ENCODE measurements at regions not wholly inside any gene's neighbourhood (a gene's known extent, or its start where the extent isn't known, plus 50 kb on each side); places are given as distances from the start of the nearest gene placed in this dataset.

- no peak for DNase-seq (ENCODE audit: low spot score)
Measured at GRCh38 chr5:175242207-175242606, 201.8 kb downstream of the DRD1 start.

GRCh38 chr5:175238326-175238725, 205.7 kb downstream of the DRD1 start:
- no peak for DNase-seq (ENCODE audit: low spot score)

- DNase-seq (ENCODE audit: low spot score) = no peak
Measured at GRCh38 chr5:175236176-175236575, 207.8 kb downstream of the DRD1 start.

GRCh38 chr5:175235251-175235960, 208.6 kb downstream of the DRD1 start:
- DNase-seq (ENCODE audit: low spot score) = no peak

GRCh38 chr5:175230299-175230698, 213.7 kb downstream of the DRD1 start:
- no peak for DNase-seq (ENCODE audit: low spot score)

- DNase-seq (ENCODE audit: low spot score) = no peak
Measured at GRCh38 chr5:175226506-175226905, 217.5 kb downstream of the DRD1 start.

- no peak for DNase-seq (ENCODE audit: low spot score)
Measured at GRCh38 chr5:175223291-175223690, 220.7 kb downstream of the DRD1 start.

GRCh38 chr5:175222621-175223020, 221.4 kb downstream of the DRD1 start:
- no peak for DNase-seq (ENCODE audit: low spot score)

- DNase-seq (ENCODE audit: low spot score) = no peak
Measured at GRCh38 chr5:175220549-175220948, 223.4 kb downstream of the DRD1 start.

- no peak for DNase-seq (ENCODE audit: low spot score)
Measured at GRCh38 chr5:175219366-175219765, 224.6 kb downstream of the DRD1 start.

- DNase-seq (ENCODE audit: low spot score) = no peak
Measured at GRCh38 chr5:175216991-175217390, 227.0 kb downstream of the DRD1 start.

GRCh38 chr5:175215906-175216305, 228.1 kb downstream of the DRD1 start:
- DNase-seq (ENCODE audit: low spot score) = no peak

GRCh38 chr5:175214152-175214551, 229.8 kb downstream of the DRD1 start:
- DNase-seq (ENCODE audit: low spot score) = no peak

- no peak for DNase-seq (ENCODE audit: low spot score)
Measured at GRCh38 chr5:175211956-175212756, 231.8 kb downstream of the DRD1 start.

GRCh38 chr5:175207321-175208040, 236.5 kb downstream of the DRD1 start:
- no peak for DNase-seq (ENCODE audit: low spot score)

GRCh38 chr5:175206669-175207068, 237.3 kb downstream of the DRD1 start:
- no peak for DNase-seq (ENCODE audit: low spot score)

GRCh38 chr5:175202463-175203068, 241.4 kb downstream of the DRD1 start:
- DNase-seq (ENCODE audit: low spot score) = no peak

- DNase-seq (ENCODE audit: low spot score) = no peak
Measured at GRCh38 chr5:175201393-175201792, 242.6 kb downstream of the DRD1 start.

GRCh38 chr5:175195698-175196656, 248.0 kb downstream of the DRD1 start:
- DNase-seq (ENCODE audit: low spot score) = no peak

GRCh38 chr5:175181331-175181730, 262.7 kb downstream of the DRD1 start:
- no peak for DNase-seq (ENCODE audit: low spot score)

GRCh38 chr5:175170899-175171298, 273.1 kb downstream of the DRD1 start:
- DNase-seq (ENCODE audit: low spot score) = no peak
